Ovary (tissue), 7 donors: ENCODE measurements at regions not wholly inside any gene's neighbourhood (a gene's known extent, or its start where the extent isn't known, plus 50 kb on each side); places are given as distances from the start of the nearest gene placed in this dataset.

ENCODE experiments used
- DNase-seq, 5 donors: peaks; one replicate each; pipeline ENCODE4 v3.0.0-alpha.2; 2019 to 2020
- H3K27ac ChIP-seq, 2 donors: fragments of 200-600 bp; one replicate each; pipeline versions ENCODE4 v1.5.1 to v1.8.0; 2019 to 2022
- H3K27me3 ChIP-seq: fragments of 200-600 bp; one replicate; pipeline ENCODE4 v1.8.0; 2022
- H3K36me3 ChIP-seq: fragments of 200-600 bp; sonication (generic); one replicate; pipeline ENCODE4 v1.5.1; 2019
- H3K4me1 ChIP-seq: one replicate; pipeline ENCODE4 v1.8.1; 2013; ENCODE audit warnings: mild to moderate bottlenecking, moderate library complexity; ENCODE audit not compliant: insufficient read depth
- H3K4me3 ChIP-seq: fragments of 200-600 bp; sonication (generic); one replicate; pipeline ENCODE4 v1.5.1; 2017
- H3K9me3 ChIP-seq, 2 donors: fragments of 200-600 bp in 1 of 2; sonication (generic) in 1 of 2; one replicate each; pipeline versions ENCODE4 v1.5.1 to v1.8.1; 2013 to 2019; ENCODE audit warnings: mild to moderate bottlenecking in 1 of 2, moderate library complexity in 1 of 2
- CTCF ChIP-seq, 3 donors: fragments of 450-650 bp in 2 of 3; fragments of 200-600 bp in 1 of 3; IDR thresholded peaks; one replicate each; pipeline versions ENCODE4 v1.5.1 to v1.8.0; 2016 to 2022; ENCODE audit warnings: antibody characterized with exemption in 3 of 3, mild to moderate bottlenecking in 1 of 3
- EP300 ChIP-seq: sonication (generic); formaldehyde crosslinking; IDR thresholded peaks from one replicate; pipeline ENCODE4 v1.6.1; 2017; ENCODE audit warnings: antibody characterized with exemption
- POLR2A ChIP-seq: fragments of 450-650 bp; IDR thresholded peaks from one replicate; pipeline ENCODE4 v1.6.1; 2017; ENCODE audit warnings: antibody characterized with exemption, mild to moderate bottlenecking, moderate library complexity
- WGBS, 3 donors: extraction: QIAGEN DNeasy Blood & Tissue Kit in 1 of 3; methylation state at CpG; one replicate each; pipeline versions ENCODE4 v1.1.5 to v1.1.7; 2013 to 2017; 5-methylcytosine and 5-hydroxymethylcytosine counted together
- intact Hi-C, 4 donors: fragments of 100-400 bp; cut with DNase I; formaldehyde crosslinking; loops; one replicate each; pipeline versions ENCODE4 v1.11.0 to v1.15.1; 2022 to 2023
- donor health status: DM: no; HTN: no; CAD: no; lungs with moderate emphysema.
- donor health status: DM: no; HTN: no; CAD: no.
- donor health status: Bipolar disorder and iron deficiency.
- donor health status: DM: no; HTN: no; CAD: no.
- donor health status: DM: yes; HTN: yes; CAD: no.

GRCh38 chr3:10738688-10739372 lies 77.2 kb upstream of the SLC6A11 start:
- WGBS, 3 donors, result 2 to 4% (median 2%) methylated on average over 29 to 30 of the region's 30 CpGs
- Histone ChIP-seq H3K4me3 (peak overlapping the region; percentile 7), H3K9me3 (no peaks in the 10 kb centered on the region), H3K36me3 (no peaks in the 10 kb centered on the region), H3K27me3 (no peaks in the 10 kb centered on the region), H3K27ac (no peak overlapping the region), H3K4me1 (peaks cover 1% of the 10 kb centered on the region)
- intact Hi-C loops, result no loop called here
- peak; percentile 40 to 75 (median 63) for DNase-seq
- no peak for TF ChIP-seq POLR2A
- TF ChIP-seq CTCF (IDR thresholded peaks at IDR 0.05), result peak; percentile 22 to 55 (median 31)

- peaks cover 1% of the 10 kb centered on the region for H3K4me1 ChIP-seq
- no peaks in the 10 kb centered on the region for H3K9me3 ChIP-seq
- no peak overlapping the region for H3K27ac ChIP-seq
- H3K36me3 ChIP-seq, result no peaks in the 10 kb centered on the region
- no peak for DNase-seq
- no peak overlapping the region for H3K4me3 ChIP-seq
- H3K27me3 ChIP-seq, result no peaks in the 10 kb centered on the region
- intact Hi-C loops, result no loop called here
- TF ChIP-seq POLR2A, result no peak
- WGBS, 3 donors, result 59 to 72% (median 67%) methylated on average over 4 of the region's 4 CpGs
These were observed 75.1 kb upstream of the SLC6A11 start for GRCh38 chr3:10740954-10741353.

GRCh38 chr3:10741891-10742671 lies 73.9 kb upstream of the SLC6A11 start:
- intact Hi-C loops, result no loop called here
- no peak for DNase-seq
- Histone ChIP-seq H3K9me3 (no peaks in the 10 kb centered on the region), H3K27ac (no peak overlapping the region), H3K4me1 (peaks cover 1% of the 10 kb centered on the region), H3K4me3 (no peak overlapping the region), H3K36me3 (no peaks in the 10 kb centered on the region), H3K27me3 (no peaks in the 10 kb centered on the region)
- WGBS, 3 donors, result 64 to 72% (median 67%) methylated on average over 10 of the region's 10 CpGs
- no peak for TF ChIP-seq EP300
- TF ChIP-seq POLR2A, result no peak
- TF ChIP-seq CTCF (IDR thresholded peaks at IDR 0.05), result no peak

GRCh38 chr3:10743366-10744097 lies 72.5 kb upstream of the SLC6A11 start:
- no peaks in the 10 kb centered on the region for H3K36me3 ChIP-seq
- no peaks in the 10 kb centered on the region for H3K9me3 ChIP-seq
- no peak overlapping the region for H3K4me3 ChIP-seq
- peaks cover 1% of the 10 kb centered on the region for H3K4me1 ChIP-seq
- no peaks in the 10 kb centered on the region for H3K27me3 ChIP-seq
- WGBS, 3 donors, result 68 to 83% (median 75%) methylated on average over 12 of the region's 12 CpGs
- intact Hi-C loops, result no loop called here
- TF ChIP-seq EP300 (no peak), CTCF (IDR thresholded peaks at IDR 0.05) (no peak), POLR2A (no peak)
- H3K27ac ChIP-seq, result no peak overlapping the region
- no peak for DNase-seq
